GM18858 (cell line): ENCODE measurements at regions not wholly inside any gene's neighbourhood (a gene's known extent, or its start where the extent isn't known, plus 50 kb on each side); places are given as distances from the start of the nearest gene placed in this dataset.
"Not testable (repeated sequence)": the region's sequence is repeated elsewhere in the genome, so short reads cannot be mapped to it uniquely, and the experiment has no call there.

Experiments
- ATAC-seq: cut with Tn5 transposase; IDR thresholded peaks from one replicate; pipeline ENCODE4 v1.9.1; 2021; ENCODE audit not compliant: unreplicated experiment

DNA sequence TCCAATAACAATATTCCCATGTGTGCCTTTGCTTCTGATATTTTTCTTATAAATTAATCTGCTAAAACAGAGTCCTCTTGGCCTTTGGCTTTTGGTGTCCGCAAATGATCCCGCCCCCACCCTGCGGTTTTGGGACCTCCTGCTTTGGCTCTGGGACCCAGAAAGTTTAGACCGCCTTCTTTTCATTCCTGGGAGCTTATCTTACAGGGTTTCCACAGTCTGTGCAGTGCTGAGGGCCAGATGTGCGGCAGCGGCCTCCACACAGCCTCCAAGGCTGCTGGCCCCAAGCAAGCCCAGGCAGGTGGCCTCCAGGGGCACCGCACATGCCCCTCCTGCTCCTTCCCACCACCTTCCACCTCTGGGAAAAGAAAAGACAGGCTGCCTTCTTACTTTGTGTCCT is 191.5 kb downstream of the ERCC6L2 start:
- no peak for ATAC-seq

DNA sequence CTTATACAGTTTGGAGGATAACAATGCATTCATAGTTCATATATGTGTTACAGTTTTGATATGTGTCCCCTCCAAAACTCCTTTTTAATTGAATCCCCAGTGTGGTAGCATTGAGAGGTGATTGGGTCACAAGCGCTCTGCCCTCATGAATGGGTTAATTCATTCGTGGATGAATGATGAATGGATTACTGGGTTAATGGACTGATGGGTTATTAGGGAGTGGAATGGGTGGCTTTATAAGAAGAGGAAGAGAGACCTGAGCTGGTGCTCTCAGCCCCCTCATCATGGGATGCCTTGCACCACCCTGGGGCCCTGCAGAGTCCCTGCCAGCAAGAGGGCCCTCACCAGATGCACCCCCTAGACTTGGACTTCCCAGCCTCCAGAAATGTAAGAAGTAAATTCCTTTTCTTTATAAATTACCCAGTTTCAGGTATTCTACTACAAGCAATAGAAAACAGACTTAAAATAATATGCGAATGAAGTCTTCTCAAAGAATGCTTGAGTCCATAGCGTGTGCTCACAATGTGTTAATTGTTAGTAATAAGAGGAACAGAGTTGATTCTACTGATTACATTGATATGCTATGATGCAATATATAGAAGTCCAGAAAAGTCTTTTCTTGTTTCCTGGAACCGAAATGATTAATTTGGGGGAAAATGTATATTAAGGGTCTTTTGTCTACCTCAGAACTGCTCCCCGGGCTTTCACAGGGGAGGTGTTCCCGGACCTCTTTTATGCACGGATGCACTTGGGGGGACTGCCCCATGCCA is 190.2 kb downstream of the ERCC6L2 start:
- ATAC-seq = no peak

DNA sequence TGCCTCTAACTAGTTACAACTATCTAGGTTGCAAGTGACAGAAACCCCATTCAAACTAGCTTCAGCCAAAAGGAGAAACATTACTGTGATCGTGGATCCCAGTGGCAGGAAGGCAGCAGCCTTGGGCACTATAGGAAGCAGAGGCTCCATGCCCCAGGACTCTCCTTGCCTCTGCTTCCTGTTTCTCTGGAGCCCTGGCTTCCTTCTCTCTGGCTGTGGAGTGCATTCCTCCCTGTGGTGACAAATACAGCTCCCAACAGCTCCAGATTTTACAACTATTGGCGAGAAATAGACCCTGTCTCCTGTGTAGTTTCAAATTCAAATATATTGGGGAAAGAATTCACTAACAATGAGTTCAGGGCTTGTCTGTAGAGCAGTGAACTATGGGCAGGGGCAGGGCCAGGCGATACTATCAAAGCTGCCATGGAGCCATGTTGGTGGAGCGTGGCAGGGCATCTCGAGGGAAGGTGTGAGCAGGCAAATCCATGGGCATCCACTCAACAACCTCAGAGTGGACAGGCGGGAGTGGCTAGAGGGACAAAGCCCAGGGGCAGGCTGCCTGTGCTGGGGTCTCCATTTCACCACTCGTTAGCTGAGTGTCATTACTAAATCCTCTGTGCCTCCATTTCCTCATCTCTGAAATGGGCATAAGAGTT is 189.5 kb downstream of the ERCC6L2 start:
- ATAC-seq = no peak

DNA sequence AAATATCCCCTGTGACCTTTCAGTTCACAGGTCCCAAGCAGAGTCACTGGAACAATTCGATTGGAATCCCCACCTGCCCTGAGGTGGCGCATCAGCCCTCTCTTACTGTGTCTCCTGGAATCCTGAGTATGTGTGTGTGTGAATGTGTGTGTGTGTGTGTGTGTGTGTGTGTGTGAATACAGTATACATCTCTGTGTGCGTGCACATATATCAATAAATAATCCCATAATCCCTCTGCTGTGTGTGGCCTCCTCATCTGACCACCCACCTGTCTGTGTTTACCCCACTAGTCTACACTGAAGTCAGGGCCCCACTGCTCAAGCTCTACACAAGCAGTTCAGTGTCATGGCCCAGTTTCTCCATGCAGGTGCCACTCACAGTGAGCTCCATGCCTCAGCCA is 187.4 kb downstream of the ERCC6L2 start:
- ATAC-seq = no peak

DNA sequence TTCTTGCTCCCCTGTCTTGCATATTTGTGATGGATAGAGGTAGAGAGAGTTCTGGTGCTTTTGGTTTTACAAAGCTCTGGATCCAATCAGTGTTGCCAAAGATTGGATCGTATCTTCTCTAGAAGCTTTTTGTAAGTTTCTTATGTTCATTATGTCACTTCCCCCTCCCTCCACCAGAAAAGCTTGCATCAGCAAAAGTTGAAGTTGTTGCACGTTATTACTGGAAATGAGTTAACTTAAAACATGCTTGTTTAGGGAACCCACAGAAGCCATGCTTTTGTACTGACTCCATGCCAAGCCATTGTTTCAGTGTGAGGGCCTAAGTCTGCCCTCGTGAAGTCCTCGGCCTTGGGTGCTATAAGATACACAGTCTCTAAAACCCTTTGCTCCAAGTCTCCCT is 186.5 kb downstream of the ERCC6L2 start:
- no peak for ATAC-seq

DNA sequence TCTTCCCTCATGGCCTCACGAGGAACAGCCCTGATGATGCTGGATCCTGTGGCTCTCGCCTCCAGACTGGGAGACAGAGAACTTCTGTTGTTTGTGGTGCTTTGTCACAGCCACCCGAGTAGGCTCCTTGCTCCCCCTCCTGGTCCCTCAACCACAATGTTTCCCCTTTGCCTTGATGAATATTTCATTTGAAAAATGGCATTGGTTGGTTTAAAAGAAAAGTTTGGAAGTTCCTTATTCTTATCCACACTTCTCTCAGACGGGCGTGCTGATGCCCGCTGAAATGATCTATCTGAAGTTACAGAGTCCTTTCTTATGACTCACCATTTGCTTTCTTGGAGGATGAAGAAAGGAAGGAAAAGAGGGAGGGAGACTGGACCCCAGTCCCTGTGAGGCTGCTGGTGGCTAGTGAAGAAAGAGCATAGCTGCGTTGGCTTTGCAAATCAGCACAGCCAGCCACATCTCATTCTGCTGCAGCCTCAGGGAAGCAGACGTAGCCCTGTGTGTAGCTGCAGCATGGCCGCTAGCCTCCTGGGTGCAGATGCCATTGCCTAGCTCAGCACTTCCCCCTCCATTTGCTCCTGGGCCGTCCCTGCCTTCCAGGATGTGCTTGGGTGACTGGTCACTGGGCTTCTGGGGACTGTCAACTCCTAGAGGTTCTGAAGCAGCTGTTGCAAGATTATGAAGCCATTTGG is 185.9 kb downstream of the ERCC6L2 start:
- no peak for ATAC-seq

DNA sequence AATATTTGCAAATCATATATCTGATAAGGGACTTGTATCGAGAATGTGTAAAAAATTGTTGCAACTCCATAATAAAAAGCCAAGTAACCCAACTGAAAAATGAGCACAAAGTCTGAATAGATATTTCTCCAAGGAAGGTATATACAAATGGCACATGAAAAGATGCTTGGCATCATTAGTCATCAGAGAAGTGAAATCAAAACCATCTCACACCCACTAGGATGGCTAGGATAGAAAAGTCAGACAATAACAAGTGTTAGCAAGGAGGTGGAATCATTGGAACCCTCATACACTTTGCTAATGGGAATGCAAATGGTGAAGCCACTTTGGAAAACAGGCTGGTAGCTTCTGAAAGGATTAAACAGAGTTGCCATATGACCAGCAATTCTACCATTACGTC is 182.7 kb downstream of the ERCC6L2 start:
- no peak for ATAC-seq

DNA sequence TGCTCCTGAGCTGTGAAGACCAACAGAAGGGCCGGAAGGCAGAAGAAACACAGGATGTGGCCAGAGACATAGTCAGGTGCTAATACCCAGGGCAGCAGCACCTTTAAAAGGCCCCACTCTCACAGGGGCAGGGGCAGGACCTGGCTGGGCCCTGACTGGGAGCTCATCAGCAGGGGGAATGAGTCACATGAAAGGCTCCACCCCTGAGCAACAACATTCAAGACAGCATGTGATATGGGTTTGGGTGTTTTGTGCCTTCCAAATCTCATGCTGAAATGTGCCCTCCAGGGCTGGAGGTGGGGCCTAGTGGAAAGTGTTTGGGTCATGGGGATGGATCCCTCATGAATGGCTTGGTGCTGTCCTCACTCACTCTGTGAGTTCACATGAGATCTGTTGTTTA is 181.7 kb downstream of the ERCC6L2 start:
- no peak for ATAC-seq

DNA sequence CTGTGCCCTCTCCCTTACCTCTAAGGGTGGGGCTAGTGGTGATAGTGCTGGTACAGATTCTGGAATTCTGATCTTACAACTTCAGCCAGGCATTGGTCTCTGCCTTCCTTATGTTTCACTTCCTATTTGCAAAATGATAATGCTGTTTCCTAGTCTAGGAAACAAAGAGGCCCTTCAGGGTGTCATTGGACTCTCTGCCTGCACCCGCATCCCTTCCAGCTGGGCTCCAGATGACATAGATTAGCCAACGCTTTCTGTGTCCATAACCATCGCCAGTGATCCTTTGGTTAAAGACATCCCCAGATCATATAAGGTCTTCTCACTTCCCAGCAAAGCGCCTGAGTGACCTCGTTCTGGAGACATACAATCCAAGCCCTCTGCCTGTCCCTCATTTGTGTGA is 180.7 kb downstream of the ERCC6L2 start:
- ATAC-seq = no peak

DNA sequence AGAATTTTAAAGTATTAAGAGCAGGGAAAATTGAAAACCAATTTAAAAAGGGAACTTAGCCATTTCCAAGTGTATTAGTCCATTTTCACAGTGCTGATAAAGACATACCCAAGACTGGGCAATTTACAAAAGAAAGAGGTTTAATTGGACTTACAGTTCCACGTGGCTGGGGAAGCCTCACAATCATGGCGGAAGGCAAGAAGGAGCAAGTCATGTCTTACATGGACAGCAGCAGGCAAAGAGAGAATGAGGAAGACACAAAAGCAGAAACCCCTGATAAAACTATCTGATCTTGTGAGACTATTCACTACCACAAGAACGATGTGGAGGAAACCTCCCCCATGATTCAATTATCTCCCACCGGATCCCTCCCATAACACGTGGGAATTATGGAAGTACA is 178.8 kb downstream of the ERCC6L2 start:
- not testable (repeated sequence) for ATAC-seq

DNA sequence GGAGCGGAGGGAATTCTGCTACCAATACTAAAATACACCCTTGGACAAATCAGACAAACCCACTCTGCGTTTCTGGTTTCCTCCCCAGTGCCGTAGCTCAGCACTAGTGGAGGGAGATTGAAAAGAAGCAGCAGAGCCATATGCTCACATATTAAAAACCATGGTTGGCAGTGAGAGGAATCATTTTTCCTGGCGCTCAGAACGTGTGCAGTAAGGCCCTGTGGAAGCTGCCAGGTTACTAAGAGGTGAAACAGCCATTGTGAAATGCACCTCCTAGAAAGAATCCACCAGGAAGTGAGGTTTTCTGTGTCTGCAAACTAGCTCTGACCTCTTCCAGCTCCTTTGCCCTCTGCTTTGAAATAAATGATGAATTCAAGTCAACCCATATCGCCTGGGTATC is 177.2 kb downstream of the ERCC6L2 start:
- ATAC-seq = no peak

DNA sequence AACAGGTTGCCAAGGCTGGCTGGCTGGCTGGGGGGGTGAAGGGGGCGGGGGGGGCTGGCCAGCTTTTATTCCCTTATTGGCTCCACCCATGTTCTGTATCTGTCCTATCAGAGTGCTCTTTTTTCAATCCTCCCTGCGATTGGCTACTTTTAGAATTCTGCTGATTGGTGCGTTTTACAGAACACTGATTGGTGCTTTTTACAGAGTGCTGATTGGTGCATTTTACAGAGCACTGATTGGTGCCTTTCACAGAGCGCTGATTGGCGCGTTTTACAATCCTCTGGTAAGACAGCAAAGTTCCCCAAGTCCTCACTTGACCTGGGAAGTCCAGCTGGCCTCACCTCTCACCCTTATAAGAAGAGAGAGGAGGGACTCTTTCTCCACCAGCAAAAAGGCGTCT is 175.9 kb downstream of the ERCC6L2 start:
- no peak for ATAC-seq

DNA sequence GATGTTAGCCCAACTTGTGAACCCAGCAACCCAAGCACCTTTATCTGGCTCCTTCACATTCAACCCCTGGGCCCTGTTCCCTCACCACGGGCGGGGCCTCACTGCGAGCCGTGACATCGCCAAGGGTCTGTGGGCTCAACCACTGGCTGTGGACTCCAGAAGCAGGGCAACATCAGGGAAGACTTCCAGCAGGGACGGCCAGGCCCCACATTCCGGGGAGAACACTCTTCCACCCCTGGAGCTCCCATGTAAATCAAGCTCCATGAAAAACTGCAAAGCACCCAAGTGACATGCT is 175.3 kb downstream of the ERCC6L2 start:
- ATAC-seq = no peak

DNA sequence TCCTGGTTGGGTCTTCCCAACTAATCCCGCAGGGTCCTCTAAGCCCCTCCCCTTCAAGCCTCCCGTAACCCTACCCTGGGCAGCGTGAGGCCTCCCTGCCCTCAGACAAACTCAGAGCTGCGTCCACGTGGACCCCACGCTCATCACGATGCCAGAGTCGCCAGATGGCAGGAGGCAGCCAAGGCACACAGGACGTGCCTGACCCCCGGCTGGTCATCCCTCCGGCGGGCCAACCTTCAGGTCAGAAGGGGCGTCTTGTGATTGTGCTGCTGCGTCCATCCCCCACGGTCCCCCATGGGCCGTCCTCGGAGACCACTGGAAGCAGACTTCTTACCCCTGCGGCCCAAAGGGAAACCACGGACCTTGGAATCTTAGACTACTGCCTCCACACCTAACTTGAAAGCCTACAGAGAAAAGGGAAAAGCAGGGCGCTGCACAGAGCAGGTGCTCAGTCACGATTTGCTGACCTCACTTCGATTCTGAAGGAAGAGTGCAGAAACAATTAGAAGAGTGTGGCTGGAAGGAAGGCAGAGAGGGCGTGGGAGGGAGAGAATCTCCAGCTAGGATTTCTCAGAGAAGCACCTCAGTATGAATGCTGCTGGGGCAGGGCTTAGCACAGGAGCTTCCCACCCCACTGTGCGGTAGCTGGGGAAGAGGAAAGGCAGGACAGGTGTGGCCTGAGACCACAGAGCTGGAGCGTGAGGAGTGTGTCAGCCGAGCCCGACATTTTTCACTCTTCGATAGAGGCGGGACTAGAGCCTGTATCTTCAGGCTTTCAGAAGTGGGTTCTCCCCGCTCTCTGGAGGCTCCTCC is 174.8 kb downstream of the ERCC6L2 start:
- no peak for ATAC-seq

DNA sequence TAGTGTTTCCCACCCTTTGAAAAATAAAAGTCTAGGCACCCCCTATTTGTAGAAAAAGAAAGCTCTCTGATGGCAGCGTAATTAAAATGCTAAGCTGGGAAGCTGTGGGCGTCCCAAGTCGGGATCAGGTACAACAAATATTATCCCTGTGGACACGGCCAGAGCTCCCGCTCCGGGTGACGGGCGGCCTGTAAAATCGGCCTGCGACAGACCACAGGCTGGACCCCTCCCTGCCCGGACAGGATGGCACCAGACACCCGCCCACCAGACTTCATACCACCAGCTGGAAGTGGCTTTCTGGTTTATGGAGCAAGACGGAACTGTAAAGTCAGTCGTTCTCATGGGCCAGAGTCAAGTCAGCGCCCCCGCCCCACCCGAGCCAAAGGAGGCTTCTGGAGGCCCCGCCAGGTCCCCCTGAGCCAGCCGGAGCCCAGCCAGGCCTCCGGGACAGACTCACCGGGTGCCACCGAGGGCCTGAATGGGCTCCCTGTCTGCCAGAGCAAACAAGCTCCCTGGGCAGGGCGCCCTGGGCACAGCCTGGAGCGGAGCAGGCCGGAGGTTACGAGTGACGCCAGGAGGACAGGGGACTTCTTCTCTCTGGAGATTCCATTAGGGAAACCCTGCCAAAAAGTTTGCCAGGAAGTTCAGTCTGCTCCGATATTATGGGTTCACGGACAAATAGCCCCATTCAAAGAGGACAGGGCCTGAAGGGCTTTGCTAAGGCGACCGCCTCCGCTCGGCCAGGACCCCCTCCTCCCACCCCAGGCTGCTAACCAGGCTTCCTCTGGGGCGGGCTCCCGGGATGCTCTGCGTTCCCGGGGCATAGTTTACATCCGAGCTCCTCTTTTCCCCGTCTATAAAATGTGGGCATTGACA is 173.7 kb downstream of the ERCC6L2 start:
- no peak for ATAC-seq

DNA sequence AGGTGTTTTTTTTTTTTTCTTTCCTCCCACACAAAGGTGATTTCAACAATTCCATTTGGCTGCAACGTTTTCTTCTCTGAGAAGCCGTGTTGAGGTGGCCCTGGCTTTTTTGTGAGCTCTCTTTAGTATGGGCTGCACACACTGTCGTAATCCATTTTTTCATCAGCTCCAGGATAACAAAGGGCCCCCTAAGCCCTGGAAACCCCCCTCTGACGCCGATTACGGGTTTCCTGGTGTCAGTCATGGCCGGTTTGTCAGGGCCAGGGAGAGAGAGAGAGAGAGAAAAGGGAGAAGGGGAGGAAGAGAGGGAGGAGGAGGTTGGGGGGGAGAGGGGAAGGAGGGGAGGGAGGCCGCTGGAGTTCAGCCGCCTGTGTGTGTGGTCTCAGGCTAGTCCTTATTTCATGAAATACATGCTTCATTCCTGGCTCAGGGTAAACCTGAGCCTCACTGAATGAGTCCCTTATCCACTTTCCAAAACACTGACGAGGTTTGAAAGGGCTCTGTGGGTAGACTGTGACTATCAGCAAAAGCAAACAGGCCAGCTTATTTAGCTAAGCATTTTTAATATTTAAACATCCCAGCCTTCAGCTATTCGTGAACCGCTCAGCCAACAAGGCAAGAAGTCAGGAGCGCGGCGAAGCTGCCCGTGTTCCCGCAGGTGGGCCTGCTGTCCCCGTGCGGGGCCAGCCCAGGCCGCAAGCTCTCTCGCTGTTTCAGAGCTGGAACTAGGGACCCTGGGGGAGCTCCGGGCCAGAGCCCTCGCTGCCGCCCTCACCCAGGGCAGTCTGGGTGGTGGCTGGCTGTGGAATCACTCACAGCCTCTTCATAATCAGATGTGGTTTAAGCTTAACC is 172.8 kb downstream of the ERCC6L2 start:
- no peak for ATAC-seq

DNA sequence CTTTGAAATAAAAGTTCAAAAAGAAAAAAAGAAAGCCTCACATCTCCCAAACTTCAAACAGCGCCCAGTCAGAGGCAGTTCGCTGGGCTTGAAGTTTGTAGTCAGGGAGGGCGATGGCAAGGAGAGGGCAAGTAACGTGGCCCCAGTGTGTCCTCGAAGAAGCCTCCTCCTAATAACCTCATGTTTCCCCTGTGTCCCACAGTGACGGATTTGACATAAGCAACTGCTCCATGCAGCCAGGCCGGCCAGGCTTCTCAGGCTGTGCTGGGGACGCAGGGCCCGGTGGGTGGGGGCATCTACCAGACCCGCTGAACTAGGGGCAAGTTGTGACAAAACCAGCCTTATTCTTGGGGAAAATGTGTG is 172.2 kb downstream of the ERCC6L2 start:
- ATAC-seq = no peak

DNA sequence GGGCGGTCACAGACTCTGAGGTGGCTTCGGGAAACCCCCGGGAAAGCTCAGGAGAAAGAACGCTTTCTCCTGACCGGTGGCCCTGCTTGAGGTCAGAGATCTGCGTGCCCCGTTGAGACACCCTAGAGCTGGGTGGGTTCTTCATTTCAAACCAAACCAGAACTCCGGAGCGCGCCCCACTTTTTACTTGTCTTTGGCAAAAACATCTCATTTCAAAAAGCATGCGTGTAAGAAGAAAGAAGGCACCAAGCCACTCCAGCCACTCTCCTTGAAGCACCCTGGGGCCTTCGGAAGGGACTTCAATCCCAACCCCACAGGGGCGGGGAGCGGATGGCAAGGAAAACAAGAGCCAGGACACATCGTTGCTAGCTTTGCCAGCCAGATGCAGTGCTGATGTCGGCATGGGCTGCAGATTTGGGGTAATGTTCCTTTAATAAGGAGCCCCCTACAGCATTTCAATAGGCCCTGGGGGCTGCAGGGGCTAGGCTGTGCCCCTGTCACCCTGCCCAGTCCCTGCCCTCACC is 171.7 kb downstream of the ERCC6L2 start:
- ATAC-seq = no peak

DNA sequence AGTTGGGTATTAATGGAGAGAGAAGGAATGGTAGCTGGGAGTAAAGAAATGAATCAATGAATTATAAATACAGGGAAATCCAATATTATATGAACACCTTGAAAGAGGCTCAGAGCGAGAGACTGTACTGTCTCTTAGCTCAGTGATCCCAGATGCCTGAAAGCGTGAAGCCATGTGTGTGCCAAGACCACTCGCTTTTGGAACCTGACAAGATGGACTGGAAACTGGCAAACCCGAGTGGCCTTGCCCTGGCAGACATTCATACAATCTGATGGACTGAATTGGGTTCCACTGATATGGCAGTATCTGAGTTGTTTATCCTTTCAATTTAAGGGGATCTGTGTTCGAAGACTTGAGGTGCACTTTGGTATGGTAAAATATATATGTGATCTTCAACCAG is 170.3 kb downstream of the ERCC6L2 start:
- ATAC-seq = no peak

DNA sequence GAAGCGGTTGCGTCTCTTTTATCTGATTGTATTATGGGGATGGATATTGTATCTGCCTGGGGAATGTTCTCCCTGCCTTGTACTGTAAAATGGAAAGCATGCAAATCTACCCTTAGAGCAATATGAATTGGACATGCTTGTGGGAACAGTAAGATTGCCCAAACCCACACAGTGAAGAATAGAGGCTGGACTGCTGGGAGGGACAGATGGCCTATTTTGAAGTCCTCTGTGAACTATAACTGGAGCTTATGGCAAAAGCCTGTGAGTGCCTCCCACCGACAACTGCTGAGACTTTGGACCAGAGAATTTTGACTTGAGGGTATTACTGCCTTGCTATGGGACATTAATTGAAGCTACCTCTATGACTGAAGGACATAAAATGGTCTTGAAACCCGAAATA is 168.9 kb downstream of the ERCC6L2 start:
- ATAC-seq = no peak
